GM18499 (cell line): ENCODE measurements at regions not wholly inside any gene's neighbourhood (a gene's known extent, or its start where the extent isn't known, plus 50 kb on each side); places are given as distances from the start of the nearest gene placed in this dataset.

Experiments
- ATAC-seq: cut with Tn5 transposase; IDR thresholded peaks from one replicate; pipeline ENCODE4 v1.9.1; 2021; ENCODE audit warnings: moderate number of reproducible peaks; ENCODE audit not compliant: insufficient read depth, unreplicated experiment

DNA sequence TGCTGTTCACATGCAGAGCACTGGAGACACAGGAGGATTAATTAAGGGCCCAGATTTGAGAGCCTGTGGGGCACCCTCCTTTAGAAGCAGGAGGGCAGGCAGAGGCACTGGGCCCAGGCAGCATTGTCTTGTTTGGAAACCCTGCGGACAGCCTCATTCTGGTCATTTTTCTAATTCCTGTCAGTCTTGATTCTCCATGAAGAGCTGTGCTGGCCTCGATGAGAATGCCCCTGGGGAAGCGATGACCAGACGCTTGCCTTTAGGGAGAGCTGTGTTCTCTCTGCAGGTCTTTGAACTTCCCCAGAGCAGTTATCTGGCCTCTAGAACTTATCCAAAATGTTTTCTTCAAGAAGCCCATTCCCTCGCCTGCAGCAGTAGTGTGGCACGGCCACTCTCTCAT is 117.8 kb upstream of the PTCH1 start:
- ATAC-seq, result no peak

DNA sequence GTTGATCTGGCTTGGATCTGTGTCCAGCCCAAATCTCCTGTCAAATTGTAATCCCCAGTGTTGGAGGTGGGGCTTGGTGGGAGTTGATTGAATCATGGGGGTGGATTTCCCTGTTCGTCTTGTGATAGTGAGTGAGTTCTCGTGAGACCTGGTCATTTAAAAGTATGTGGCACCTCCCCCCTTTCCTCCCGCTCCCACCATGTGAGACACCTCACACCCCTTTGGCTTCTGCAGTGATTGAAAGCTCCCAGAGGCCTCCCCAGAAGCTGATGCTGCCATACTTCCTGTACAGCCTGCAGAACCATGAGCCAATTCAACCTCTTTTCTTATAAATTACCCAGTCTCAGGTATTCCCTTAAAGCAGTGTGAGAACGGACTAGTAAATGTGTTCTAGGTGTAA is 117.3 kb upstream of the PTCH1 start:
- ATAC-seq, result no peak

DNA sequence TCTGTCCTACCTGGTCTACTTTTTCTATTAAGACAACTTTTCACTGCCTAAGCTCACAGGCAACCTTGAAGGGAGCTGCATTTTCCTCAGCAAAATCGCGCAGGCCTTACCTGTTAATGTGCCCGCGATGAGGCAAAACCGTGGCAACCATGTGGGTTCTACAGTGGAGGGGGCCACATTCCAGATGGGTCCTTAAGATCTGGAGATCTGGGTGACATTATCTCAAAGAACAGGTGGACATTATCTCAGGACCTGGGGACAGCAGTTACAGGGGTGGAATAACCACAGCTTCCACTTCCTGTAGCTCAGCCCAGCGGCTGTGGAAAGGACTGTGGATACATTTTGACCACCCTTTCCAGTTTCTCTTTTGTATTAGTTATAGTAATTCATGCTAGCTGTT is 112.8 kb upstream of the PTCH1 start:
- ATAC-seq, result no peak

DNA sequence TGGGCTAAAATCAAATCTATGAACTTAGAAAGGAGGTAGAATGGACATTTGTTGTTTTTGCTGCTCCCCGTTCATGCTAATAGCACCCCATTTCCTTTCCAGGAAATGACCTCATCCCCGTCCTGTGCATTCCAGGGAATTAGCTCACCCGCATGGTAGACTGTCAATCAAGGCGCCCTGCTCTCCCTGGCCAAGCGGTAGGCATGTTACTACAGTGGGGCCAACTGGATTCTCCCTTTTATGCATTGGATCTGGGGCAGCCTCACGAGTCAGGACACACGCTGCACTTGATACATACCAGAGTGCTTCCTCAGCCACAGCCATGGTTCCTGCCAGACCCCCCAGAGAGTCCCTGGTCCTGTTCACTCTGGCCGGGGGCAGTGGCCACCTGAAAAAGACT is 111.0 kb upstream of the PTCH1 start:
- ATAC-seq, result no peak

DNA sequence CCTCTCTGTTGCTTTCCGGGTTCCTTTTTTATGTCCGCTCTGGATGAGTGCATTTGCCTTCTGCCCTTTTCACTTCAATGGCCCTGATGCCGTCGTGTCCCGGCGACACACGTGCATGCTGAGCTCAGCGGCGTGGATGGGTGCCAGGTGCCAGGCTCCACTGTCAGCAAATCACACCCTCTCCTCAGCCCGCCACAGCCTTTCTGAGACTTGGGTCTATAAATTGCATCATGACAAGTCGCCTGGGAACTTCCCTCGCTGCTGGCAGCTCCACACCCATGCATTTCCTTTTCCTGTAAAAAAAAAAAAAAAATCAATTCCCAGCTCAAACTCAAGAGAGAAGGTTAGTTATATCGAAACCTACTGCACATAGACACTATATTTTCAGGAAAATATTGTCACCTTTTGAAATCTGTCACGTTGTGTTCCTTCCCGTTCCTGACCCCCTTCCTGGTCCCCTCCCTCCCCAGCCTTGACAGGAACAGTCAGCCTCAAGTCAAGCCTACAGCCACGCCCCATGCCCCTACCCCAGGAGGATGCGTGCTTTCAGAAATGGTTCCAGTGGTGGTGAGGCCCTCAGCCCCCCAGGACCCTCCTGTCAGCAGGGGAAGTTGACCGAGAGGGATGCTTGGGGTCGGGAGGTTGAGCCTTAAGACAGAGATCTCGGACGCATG is 110.3 kb upstream of the PTCH1 start:
- no peak for ATAC-seq

DNA sequence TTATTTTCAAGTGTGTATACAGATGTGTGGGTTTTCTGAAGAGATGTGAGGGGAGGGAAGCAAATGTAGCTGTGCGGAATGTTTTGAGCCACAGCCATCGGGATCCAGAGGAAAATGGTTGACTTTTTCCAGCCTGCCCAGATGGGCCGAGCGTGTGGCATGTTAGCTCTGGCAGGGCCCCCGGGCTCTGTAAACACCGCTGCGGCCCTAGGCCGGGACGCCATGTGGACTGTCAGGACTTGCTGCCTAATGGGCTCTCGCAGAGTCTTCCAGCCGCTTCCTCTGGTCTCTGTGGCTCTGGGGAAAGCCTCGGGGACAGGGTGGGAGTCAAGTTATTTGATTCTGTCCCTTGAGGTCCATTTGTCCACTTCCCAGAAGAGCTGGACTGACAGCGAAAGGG is 109.6 kb upstream of the PTCH1 start:
- ATAC-seq, result no peak

DNA sequence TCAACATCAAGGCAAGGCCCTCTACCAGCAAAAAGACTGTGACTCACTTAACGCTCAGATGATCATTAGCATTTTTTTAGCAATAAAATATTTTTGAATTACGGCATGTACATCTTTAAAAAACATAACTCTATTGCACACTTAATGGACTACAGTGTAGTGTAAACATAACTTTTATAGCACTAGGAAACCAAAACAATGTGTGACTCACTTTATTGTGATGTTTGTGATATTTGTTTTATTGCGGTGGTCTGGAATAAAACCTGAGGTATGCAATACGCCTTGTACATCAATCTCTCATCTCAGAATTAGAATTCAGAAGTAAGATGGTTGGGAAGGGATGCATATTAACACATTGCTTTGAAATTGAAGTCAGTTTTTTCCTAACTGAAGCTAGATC is 106.9 kb upstream of the PTCH1 start:
- no peak for ATAC-seq

DNA sequence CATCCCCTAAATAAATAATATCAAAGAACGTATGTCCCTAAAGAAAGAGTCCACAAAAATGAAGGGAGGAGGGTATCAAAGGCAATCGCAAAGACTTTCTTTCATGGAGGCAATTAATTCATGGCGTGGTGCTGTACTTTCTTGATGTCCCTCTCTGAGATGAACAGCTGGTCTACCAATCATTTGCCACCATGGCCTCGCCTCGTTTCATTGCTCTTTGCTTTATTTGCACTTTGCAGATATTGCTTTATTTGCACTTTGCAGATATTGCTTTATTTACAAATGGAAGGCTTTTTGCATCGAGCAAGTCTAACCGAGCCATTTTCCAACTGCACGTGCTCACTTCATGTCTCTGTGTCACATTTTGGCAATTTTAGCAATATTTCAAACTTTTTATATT is 104.0 kb upstream of the PTCH1 start:
- no peak for ATAC-seq

DNA sequence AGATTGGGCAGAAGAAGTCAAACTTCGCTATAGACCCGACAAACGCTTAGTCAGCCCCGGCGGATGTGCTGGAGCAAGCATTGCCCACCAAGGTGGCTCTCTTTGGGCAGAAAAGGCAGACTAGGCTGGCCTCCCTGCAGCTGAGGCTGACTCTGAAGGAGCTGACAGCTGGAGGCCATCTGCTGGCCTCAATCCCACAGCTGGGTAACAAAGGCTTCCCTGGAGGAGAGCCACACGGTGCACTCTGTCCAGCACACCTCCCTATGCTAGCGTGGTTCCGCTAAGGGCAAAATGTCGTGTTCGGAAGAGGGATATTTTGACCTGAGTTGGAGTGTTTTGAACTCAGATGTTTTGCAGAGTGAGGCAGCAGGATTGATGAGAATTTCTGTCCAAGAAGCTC is 103.5 kb upstream of the PTCH1 start:
- ATAC-seq, result no peak

DNA sequence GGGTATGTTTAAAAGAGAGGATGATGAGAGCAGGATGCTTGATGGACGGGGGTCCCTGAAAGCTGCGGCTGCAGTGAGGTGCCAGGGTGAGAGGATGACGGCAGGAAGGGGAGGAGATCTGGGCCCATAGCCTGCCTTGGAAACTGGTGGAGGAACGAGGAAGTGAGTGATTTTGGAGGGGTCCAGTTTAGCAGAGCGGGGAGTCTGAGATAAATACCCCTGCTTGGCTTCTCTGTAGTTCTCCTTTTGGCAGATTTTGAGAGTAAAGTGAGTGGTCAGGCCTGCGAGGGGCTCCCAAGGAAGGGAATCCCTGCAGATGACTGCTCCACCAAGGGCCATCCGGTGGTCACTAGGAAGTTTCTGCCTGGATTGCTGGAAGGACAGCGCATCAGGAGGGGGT is 98.5 kb upstream of the PTCH1 start:
- ATAC-seq, result no peak

DNA sequence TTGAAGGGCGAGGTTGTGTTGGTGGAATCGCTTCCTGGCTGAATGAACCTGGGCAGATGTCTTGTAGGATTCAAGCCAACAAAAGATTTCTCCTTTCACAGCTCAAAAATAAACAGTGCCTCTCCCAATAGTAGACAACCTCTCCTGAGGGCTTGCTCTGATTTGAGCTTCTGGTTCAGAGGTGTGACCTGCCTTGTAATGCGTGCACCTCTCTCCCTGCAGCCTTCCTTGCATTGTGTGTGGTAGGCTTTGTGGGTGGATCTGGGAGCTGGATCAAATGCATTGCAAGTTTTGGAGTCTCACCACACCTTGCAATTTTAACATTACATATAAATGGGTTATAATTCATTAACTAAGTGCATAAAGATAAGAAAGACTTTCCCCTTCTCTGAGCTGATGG is 96.9 kb upstream of the PTCH1 start:
- ATAC-seq, result no peak

DNA sequence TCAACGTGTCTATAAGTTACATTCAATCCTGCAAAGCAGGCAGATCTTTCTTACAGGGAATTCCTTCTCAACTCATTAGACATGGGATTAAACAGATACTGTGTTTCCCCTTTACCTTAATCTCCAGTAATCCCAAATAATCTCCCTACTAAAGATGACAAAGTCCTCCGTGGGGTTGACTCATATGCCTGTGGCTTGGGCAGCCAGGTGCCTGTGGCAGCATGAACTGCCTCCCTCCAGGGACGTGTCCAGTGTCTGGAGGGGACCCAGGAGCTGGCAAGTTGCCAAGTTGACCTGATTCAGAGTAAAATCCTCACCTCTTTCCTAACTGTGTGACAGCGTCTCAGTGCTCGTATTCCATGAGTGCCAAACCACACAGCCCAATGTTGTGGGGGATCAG is 94.6 kb upstream of the PTCH1 start:
- ATAC-seq, result no peak

DNA sequence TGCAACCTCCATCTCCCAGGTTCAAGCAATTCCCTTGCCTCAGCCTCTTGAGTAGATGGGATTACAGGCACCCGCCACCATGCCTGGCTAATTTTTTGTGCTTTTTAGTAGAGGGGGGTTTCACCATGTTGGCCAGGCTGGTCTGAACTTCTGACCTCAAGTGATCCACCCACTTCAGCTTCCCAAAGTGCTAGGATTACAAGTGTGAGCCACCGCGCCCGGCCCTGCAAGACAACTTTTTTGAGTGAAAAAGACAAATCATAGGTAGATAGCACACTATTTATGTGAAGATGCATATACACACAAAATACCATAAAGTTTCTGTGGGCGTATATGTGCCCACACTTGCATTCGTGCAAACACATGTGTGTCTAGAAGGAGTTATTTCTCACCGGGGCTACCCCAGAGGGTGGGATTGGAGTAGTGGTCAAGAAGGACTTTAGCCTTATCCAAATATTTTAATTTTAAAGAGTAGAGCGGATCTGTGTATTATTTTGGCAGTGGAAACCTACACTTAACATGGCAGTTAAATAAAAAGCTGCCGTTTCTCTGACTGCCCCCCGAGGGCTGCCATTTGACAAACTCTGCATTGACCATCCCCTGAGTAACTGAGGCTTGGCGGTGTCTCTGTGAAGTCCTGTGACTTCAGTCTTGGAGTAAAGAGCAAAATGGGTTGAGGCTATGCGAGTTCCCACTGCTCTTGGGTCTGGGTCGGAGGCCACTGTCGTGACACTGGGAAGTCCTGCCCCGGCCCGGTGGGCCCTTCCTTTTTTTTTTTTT is 93.4 kb upstream of the PTCH1 start:
- ATAC-seq, result no peak

DNA sequence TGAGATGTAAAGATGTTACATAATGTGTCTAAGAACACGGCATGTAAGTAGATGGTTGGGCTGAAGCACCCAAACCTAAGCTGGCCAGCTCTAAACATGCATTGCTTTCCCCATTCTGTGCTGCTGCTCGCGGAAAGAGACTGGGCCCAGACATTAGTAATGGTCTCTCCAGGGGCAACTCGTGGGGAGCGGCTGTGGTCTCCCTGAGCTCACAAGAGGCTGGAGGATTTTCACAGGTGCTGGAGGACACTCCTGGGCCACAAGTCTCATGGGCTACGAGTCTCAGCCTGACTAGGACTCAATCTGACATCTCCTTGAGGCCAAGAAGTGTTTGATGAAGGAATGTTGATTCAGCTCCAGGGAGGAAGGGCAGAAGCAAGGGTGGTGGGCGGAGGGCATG is 92.7 kb upstream of the PTCH1 start:
- ATAC-seq, result no peak

DNA sequence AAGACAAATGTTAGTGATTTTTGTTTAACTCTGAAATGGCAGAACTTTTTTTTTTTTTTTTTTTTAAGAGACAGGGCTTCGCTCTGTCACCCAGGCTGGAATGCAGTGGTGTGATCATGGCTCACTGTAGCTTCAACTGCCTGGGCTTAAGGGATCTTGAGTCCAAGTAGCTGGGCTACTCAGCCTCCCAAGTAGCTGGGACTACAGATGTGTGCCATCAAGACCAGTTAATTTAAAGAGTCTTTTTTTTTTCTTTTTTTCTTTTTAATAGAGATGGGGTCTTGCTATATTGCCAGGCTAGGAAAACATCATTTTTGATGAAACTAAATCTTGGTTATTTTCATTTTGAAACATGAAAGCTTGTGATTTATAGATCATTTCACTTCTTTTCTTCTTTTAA is 91.6 kb upstream of the PTCH1 start:
- no peak for ATAC-seq

DNA sequence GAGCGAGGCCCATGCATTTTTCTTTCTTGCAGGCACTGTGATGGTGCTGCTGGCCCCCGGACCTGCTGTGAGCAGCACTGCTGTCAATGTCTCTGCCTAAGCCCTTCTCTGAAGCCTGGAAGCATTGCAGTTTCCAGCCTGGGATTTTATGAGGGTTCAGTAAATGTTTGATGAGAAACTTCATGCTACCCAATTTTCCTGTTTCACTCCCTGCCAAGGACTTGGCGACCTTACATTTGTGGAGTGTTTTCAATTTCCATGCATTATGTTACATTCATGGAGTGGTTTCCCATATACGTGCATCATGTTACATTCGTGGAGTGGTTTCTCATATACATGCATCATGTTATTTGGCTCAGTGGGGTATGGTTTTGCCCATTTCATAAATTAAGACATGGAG is 90.7 kb upstream of the PTCH1 start:
- no peak for ATAC-seq

DNA sequence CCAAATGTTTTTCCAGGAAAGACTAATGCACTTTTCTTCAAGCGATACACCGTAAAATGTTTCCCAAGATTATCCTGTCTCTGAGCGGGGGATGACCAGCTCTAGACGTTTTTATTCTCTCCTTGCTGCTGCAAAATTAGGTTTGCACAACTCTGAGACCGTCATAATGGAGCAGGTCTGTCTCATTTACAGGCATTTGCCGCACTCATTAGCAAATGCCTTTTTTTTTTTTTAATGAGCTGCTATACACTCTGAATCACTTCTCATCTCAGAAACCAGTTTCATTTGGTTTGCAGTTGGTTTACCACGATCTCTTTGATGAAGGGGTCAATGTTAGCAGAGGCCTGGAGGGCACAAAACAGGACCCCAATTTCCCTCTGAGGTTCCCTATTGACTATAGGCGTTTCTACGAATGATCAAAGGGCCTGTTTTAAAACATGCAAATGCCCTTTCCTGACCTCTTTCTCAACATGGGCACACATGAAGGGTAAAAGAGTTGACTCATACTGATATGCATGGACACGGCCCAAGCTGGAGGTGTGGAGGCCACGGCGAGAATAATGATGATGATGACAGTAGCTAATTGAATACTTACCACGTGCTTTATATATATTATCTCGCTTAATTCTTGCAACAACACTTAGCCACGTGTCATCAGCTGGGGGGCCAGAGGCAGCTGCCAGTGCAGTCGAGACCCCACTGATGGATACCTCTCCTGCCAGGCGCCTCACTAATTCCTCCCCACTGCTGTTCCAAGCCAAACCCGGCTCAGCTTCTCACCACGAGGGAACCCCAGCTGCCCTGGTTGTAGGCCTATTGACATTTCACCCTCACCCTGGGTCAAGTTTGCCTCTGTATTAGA is 89.9 kb upstream of the PTCH1 start:
- ATAC-seq, result no peak

DNA sequence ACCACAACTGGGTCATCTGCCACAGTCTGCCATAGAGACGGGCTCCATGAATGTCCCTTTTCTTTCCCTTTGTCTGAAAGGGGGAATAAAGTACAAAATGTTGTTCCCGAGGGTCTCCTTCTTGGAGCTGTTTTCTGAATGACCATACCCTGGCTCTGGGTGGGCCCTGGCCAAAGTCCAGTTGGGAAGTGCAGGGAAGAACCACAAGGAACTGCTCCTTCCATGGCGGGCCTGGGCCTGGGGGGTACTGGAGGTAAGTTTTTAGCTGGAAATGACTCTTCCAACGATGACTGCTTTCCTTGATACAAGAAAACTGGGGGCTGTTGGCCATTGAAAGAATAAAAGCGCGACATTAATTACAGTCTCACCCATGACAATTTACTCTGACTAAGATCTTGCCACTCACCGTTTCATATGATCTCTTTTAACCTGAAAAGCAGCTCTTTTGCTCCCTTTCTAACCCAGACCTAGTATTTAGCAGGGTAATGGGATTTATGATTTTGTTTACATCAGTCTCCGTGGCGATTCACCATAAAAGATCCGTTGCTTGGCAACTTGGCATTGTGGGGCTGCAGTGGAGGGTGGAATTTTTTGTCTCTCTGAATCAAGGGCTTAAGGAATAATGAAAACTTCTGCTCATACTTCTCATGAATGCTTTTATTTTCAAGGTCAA is 89.2 kb upstream of the PTCH1 start:
- ATAC-seq, result no peak

DNA sequence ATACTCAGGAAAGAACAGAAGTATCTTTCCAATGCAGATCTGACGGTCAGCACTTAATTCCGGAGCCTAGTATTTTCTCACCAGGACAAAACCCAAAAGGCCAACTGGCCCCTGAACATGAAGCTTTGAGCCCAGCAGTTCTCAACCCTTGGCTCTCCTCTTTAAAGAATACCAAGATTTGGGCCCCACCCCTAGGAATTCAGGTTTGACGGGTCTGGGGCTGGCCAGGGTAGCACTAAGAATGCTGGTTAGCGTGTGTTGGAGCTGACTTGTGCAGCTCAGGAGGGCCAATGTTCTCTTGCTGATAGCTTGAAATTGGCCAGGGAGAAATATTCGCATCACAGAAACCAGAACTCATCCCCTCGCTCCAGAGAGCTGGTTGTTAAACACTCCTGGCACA is 88.3 kb upstream of the PTCH1 start:
- ATAC-seq, result no peak

DNA sequence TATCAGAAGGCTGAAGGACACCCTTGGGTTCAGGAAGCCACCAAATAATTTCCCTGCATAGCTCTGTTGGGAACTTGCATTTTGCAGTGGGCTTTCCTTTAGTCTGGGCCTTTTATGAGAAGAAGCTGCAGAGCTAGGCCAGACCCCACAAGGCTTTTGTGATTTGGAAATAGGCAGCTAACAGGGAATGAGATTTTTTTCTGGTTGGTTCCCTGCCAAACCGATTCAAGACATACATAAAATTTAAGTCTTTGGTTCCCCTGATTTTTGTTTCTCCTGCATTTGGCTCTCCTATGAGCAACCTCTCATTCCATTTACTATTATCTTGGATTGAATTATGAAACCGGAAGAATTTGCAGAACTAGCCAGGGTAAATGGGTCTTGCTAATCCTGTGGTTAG is 81.5 kb upstream of the PTCH1 start:
- ATAC-seq, result no peak
